Stimulated activated CD8-positive, alpha-beta memory T cell treated with anti-CD3 and anti-CD28 coated beads, Interleukin-7, amount 100 ng/mL, for 1 hour (primary cell): ENCODE measurements at regions not wholly inside any gene's neighbourhood (a gene's known extent, or its start where the extent isn't known, plus 50 kb on each side); places are given as distances from the start of the nearest gene placed in this dataset.
"Not testable (repeated sequence)": the region's sequence is repeated elsewhere in the genome, so short reads cannot be mapped to it uniquely, and the experiment has no call there.

Experiments used
- DNase-seq, 2 donors: peaks; one replicate each; pipeline ENCODE4 v3.0.0-alpha.2; 2020; ENCODE audit warnings: low read depth in 2 of 2

GRCh38 chr16:80123189-80123588, 417.6 kb upstream of the DYNLRB2 start:
- no peak for DNase-seq

GRCh38 chr16:80122115-80122514, 418.7 kb upstream of the DYNLRB2 start:
- no peak for DNase-seq

GRCh38 chr16:80121522-80121909, 419.3 kb upstream of the DYNLRB2 start:
- DNase-seq: no peak

- no peak for DNase-seq
These were observed 419.8 kb upstream of the DYNLRB2 start for GRCh38 chr16:80120899-80121521.

GRCh38 chr16:80117556-80118130, 423.1 kb upstream of the DYNLRB2 start:
- DNase-seq: no peak

- no peak for DNase-seq
These were observed 424.1 kb upstream of the DYNLRB2 start for GRCh38 chr16:80116711-80117110.

- no peak for DNase-seq
These were observed 426.1 kb upstream of the DYNLRB2 start for GRCh38 chr16:80114699-80115098.

GRCh38 chr16:80113873-80114574, 426.8 kb upstream of the DYNLRB2 start:
- DNase-seq: no peak

- no peak for DNase-seq
These were observed 431.2 kb upstream of the DYNLRB2 start for GRCh38 chr16:80109581-80109980.

- DNase-seq: no peak
These were observed 432.9 kb upstream of the DYNLRB2 start for GRCh38 chr16:80107900-80108299.

- no peak for DNase-seq
These were observed 435.0 kb upstream of the DYNLRB2 start for GRCh38 chr16:80105751-80106150.

- DNase-seq: no peak
These were observed 435.6 kb upstream of the DYNLRB2 start for GRCh38 chr16:80105160-80105559.

- no peak for DNase-seq
These were observed 436.4 kb upstream of the DYNLRB2 start for GRCh38 chr16:80104401-80104800.

GRCh38 chr16:80103463-80103862, 437.3 kb upstream of the DYNLRB2 start:
- no peak for DNase-seq

- DNase-seq: no peak
These were observed 439.8 kb upstream of the DYNLRB2 start for GRCh38 chr16:80100846-80101451.

- DNase-seq: no peak
These were observed 440.6 kb upstream of the DYNLRB2 start for GRCh38 chr16:80100186-80100585.

GRCh38 chr16:80097098-80097497, 443.7 kb upstream of the DYNLRB2 start:
- DNase-seq: no peak

- no peak for DNase-seq
These were observed 448.1 kb upstream of the DYNLRB2 start for GRCh38 chr16:80092681-80093080.

GRCh38 chr16:80091453-80091852, 449.3 kb upstream of the DYNLRB2 start:
- not testable (repeated sequence) for DNase-seq

- DNase-seq: no peak
These were observed 455.2 kb upstream of the DYNLRB2 start for GRCh38 chr16:80085606-80086005.

- no peak for DNase-seq
These were observed 456.2 kb upstream of the DYNLRB2 start for GRCh38 chr16:80084614-80085013.

- DNase-seq: no peak
These were observed 456.6 kb upstream of the DYNLRB2 start for GRCh38 chr16:80084163-80084562.

- DNase-seq: no peak
These were observed 457.9 kb upstream of the DYNLRB2 start for GRCh38 chr16:80082906-80083305.
